ENCODE measurements at regions not wholly inside any gene's neighbourhood (a gene's known extent, or its start where the extent isn't known, plus 50 kb on each side); places are given as distances from the start of the nearest gene placed in this dataset.

- no peak for TF ChIP-seq ARNTL (CRISPR knock-in tag; IDR thresholded peaks at IDR 0.05; ENCODE audit: borderline replicate concordance, low read depth)
- no peak for TF ChIP-seq ZNF8 (CRISPR knock-in tag; IDR thresholded peaks at IDR 0.05)
- TF ChIP-seq, protein P1, sequence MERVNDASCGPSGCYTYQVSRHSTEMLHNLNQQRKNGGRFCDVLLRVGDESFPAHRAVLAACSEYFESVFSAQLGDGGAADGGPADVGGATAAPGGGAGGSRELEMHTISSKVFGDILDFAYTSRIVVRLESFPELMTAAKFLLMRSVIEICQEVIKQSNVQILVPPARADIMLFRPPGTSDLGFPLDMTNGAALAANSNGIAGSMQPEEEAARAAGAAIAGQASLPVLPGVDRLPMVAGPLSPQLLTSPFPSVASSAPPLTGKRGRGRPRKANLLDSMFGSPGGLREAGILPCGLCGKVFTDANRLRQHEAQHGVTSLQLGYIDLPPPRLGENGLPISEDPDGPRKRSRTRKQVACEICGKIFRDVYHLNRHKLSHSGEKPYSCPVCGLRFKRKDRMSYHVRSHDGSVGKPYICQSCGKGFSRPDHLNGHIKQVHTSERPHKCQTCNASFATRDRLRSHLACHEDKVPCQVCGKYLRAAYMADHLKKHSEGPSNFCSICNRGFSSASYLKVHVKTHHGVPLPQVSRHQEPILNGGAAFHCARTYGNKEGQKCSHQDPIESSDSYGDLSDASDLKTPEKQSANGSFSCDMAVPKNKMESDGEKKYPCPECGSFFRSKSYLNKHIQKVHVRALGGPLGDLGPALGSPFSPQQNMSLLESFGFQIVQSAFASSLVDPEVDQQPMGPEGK (CRISPR knock-in tag; IDR thresholded peaks at IDR 0.05; ENCODE audit: borderline replicate concordance): no peak
- TF ChIP-seq ZFP30 (CRISPR knock-in tag; IDR thresholded peaks at IDR 0.05): no peak
- no peak for TF ChIP-seq TOX (CRISPR knock-in tag; IDR thresholded peaks at IDR 0.05; ENCODE audit: borderline replicate concordance)
- no peak for TF ChIP-seq ZC3H10 (CRISPR knock-in tag; IDR thresholded peaks at IDR 0.05)
- no peak for TF ChIP-seq GLIS3 (CRISPR knock-in tag; IDR thresholded peaks at IDR 0.05)
- TF ChIP-seq RARB (CRISPR knock-in tag; IDR thresholded peaks at IDR 0.05): no peak
These were observed 513.0 kb downstream of the MTRR start for GRCh38 chr5:8381972-8382371.

All from SK-N-SH treated with all-trans-retinoic acid at 6 μM for 48 hours (cell line).